ENCODE measurements at regions not wholly inside any gene's neighbourhood (a gene's known extent, or its start where the extent isn't known, plus 50 kb on each side); places are given as distances from the start of the nearest gene placed in this dataset.
A peak's percentile ranks its signal among the peaks of the same experiment; 100 is the strongest.
"Not testable (repeated sequence)": the region's sequence is repeated elsewhere in the genome, so short reads cannot be mapped to it uniquely, and the experiment has no call there.

DNA sequence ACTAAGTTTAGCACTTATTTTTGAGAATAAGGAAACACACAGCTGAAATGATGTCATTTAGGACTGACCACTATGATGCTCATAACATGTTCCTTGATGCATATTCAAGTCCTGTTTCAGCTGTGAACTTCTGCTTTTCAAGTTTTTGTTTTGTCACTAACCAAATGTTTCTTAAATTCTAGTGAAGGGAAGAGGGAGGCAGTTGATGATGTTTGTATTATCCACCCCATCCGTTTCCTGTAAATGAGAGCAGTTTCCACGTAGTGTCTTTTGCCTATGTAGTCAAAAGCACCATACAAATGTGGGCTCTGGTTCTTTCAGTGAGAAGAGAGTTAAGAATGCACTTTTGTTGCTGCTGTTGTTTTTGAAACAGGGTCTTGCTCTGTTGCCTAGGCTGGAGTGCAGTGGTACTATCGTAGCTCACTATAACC is 491.8 kb downstream of the PCNX1 start:
- H3K27ac ChIP-seq: no peak overlapping the region
- intact Hi-C loops (cut with DNase I): no loop called here
- no peaks in the 10 kb centered on the region for H3K9me3 ChIP-seq
- no peaks in the 10 kb centered on the region for H3K36me3 ChIP-seq
- no peak for DNase-seq (ENCODE audit: low spot score)
- H3K27me3 ChIP-seq (replicated peaks; ENCODE audit: insufficient read depth): no peaks in the 10 kb centered on the region
- TF ChIP-seq CTCF (IDR thresholded peaks at IDR 0.05) (no peak), POLR2A (IDR thresholded peaks at IDR 0.05) (no peak), POLR2AphosphoS5 (IDR thresholded peaks at IDR 0.05) (no peak)
- WGBS: 75% methylated on average over 3 of the region's 3 CpGs
- H3K4me1 ChIP-seq (replicated peaks): no peaks in the 10 kb centered on the region
- no peak overlapping the region for H3K4me3 ChIP-seq

DNA sequence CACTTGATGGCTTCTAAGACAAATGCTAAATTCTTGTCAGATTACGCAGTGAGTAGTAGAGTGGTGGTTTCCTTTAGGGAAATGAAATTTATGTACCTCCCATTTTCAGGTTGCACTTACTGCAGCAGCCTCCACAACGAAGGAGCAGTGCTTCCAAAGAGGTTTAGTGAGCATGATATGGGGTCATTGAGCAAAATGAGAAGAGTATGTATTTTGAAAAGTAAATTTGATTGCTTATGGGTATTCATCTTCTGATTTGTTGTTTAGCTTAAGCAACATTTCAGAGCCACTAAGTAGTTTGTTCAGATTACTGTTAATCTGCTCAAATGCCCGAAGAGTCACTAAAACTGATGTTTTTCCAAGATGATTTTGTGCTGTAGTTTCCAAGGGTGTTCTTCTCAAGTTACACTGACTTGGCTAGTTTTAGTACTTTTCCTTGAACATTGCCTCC is 493.6 kb downstream of the PCNX1 start:
- Histone ChIP-seq H3K9me3 (no peaks in the 10 kb centered on the region), H3K4me1 (replicated peaks) (no peaks in the 10 kb centered on the region), H3K36me3 (no peaks in the 10 kb centered on the region), H3K27ac (no peak overlapping the region), H3K27me3 (replicated peaks; ENCODE audit: insufficient read depth) (no peaks in the 10 kb centered on the region), H3K4me3 (no peak overlapping the region)
- no peak for TF ChIP-seq POLR2AphosphoS5 (IDR thresholded peaks at IDR 0.05)
- TF ChIP-seq CTCF (IDR thresholded peaks at IDR 0.05): no peak
- TF ChIP-seq POLR2A (IDR thresholded peaks at IDR 0.05): no peak
- DNase-seq (ENCODE audit: low spot score): no peak
- intact Hi-C loops (cut with DNase I): no loop called here
- WGBS: 27% methylated on average over 3 of the region's 3 CpGs

DNA sequence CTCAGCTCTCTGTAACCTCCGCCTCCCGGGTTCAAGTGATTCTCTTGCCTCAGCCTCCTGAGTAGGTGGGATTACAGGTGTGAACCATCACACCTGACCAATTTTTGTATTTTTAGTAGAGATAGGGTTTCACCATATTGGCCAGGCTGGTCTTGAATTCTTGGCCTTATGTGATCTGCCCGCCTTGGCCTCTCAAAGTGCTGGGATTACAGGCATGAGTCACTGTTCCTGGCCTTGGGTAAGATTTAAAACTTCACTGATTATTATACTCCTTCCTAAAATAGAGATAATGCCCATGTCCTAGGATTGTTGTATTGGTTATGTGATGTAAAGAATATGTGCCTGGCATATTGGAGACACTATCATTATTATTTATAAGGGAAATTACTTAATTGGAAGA is 495.2 kb downstream of the PCNX1 start:
- H3K27me3 ChIP-seq (replicated peaks; ENCODE audit: insufficient read depth); intact Hi-C loops (cut with DNase I); DNase-seq (ENCODE audit: low spot score); H3K27ac ChIP-seq; H3K36me3 ChIP-seq; H3K4me1 ChIP-seq (replicated peaks); H3K9me3 ChIP-seq; H3K4me3 ChIP-seq: not testable (repeated sequence)
- WGBS: 88% methylated on average over 3 of the region's 3 CpGs

- DNase-seq (ENCODE audit: low spot score): no peak
- Histone ChIP-seq H3K9me3 (no peaks in the 10 kb centered on the region), H3K4me1 (replicated peaks) (no peaks in the 10 kb centered on the region), H3K27me3 (replicated peaks; ENCODE audit: insufficient read depth) (no peaks in the 10 kb centered on the region), H3K36me3 (no peaks in the 10 kb centered on the region), H3K4me3 (no peak overlapping the region), H3K27ac (no peak overlapping the region)
- TF ChIP-seq POLR2AphosphoS5 (IDR thresholded peaks at IDR 0.05) (no peak), POLR2A (IDR thresholded peaks at IDR 0.05) (no peak), CTCF (IDR thresholded peaks at IDR 0.05) (peak in 2 of 4 experiments; percentile 6 to 8)
- intact Hi-C loops (cut with DNase I): no loop called here
Measured at GRCh38 chr14:71403656-71404055, 496.4 kb downstream of the PCNX1 start.

- intact Hi-C loops (cut with DNase I): no loop called here
- Histone ChIP-seq H3K36me3 (no peaks in the 10 kb centered on the region), H3K4me1 (replicated peaks) (no peaks in the 10 kb centered on the region), H3K9me3 (no peaks in the 10 kb centered on the region), H3K27me3 (replicated peaks; ENCODE audit: insufficient read depth) (no peaks in the 10 kb centered on the region), H3K27ac (no peak overlapping the region), H3K4me3 (no peak overlapping the region)
- TF ChIP-seq POLR2A (IDR thresholded peaks at IDR 0.05) (no peak), POLR2AphosphoS5 (IDR thresholded peaks at IDR 0.05) (no peak), CTCF (IDR thresholded peaks at IDR 0.05) (no peak)
- no peak for DNase-seq (ENCODE audit: low spot score)
- 95% methylated on average over 4 of the region's 4 CpGs for WGBS
Measured at GRCh38 chr14:71405676-71406075, 498.4 kb downstream of the PCNX1 start.

All from prostate gland (tissue), 2 donors.